ENCODE measurements at regions not wholly inside any gene's neighbourhood (a gene's known extent, or its start where the extent isn't known, plus 50 kb on each side); places are given as distances from the start of the nearest gene placed in this dataset.

DNA sequence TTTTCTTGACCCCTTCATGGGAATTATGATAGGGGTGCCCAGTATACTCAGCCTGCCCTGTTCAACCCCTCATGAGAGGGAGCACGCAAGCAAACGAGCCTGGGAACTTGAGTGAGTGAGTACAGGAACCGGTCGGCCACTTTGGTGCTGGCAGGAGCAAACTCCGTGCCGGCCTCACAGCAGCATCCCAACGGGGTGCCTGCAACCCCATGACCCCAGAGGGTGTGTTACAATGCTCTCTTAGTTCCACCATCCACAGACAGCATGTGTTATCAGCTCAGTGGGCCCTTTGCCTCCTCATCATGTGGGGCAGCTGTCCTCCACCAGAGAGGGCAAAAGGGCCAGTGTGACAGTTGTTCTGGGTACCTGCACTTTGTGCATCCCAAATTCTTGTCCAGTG lies 289.8 kb downstream of the FRK start:
- no TSS peak for BruUV-seq (replicated peaks)
- no peak overlapping the region for H3K27ac ChIP-seq (ENCODE audit: extremely low read length, insufficient read depth, low read length)
- ATAC-seq = no peak
- H3K4me1 ChIP-seq (ENCODE audit: insufficient read depth, low read length) = no peaks in the 10 kb centered on the region
- POLR2A ChIA-PET = no interaction called here
- H4K20me1 ChIP-seq (ENCODE audit: insufficient read depth, low read length) = no peaks in the 10 kb centered on the region
- no peak overlapping the region for H2AFZ ChIP-seq (ENCODE audit: low read length)
- H3K4me3 ChIP-seq (replicated peaks in 1 of 3; ENCODE audit: insufficient read depth in 1 of 3, low read depth in 2 of 3, low read length in 3 of 3) = no peak overlapping the region
- CTCF ChIA-PET (ENCODE audit: low intra/inter-chr PET ratio, low total read pairs) = no interaction called here
- no peak for TF ChIP-seq FOSL1 (CRISPR knock-in tag; IDR thresholded peaks at IDR 0.05; ENCODE audit: borderline replicate concordance)
- H3K79me2 ChIP-seq (ENCODE audit: insufficient read depth, low read length) = no peaks in the 10 kb centered on the region
- no peaks in the 10 kb centered on the region for H3K27me3 ChIP-seq (ENCODE audit: control insufficient read depth in 1 of 2, insufficient read depth in 2 of 2, low read length in 2 of 2)
- FAIRE-seq = no peak
- 60% methylated on average over 1 of the region's 7 CpGs for WGBS (ENCODE audit: low lambda C conversion rate)
- in situ Hi-C loops (cut with HindIII; ENCODE audit: extremely low pct_ligation_motif_present, low pct_unique_long_range_greater_than_20kb) = no loop called here
- no peak overlapping the region for H3K9ac ChIP-seq (ENCODE audit: insufficient read depth, low read depth, low read length)
- H3K4me2 ChIP-seq (ENCODE audit: low read depth, low read length) = no peak overlapping the region
- intact Hi-C loops (cut with micrococcal nuclease; ENCODE audit: unreplicated experiment) = no loop called here
- DNase-seq (ENCODE audit: low spot score) = no peak
- H3K9me3 ChIP-seq (ENCODE audit: low read length) = no peaks in the 10 kb centered on the region
- no peaks in the 10 kb centered on the region for H3K36me3 ChIP-seq (replicated peaks in 1 of 2; ENCODE audit: control insufficient read depth in 1 of 2, insufficient read depth in 2 of 2, low read length in 2 of 2)

DNA sequence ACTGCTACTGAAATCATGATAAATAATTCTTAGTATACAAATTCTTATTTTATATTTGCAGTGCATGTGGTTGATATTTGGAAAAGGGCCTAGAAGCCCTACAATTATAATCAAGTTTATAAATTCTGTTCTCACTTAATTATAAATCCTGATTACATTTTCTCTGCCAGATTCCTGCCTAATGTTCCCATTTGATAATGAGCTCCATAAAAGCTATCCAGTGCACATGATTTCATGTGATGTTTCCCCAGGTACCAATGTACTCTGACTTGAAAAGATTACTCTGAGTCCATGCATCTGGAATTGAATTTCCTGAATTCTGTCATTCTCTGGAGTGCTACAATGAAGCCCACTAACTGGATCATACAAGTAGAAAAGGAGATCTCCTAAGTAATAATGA lies 292.2 kb downstream of the FRK start:
- intact Hi-C loops (cut with micrococcal nuclease; ENCODE audit: unreplicated experiment) = no loop called here
- Histone ChIP-seq H3K79me2 (ENCODE audit: insufficient read depth, low read length) (no peaks in the 10 kb centered on the region), H4K20me1 (ENCODE audit: insufficient read depth, low read length) (no peaks in the 10 kb centered on the region), H3K4me3 (replicated peaks in 1 of 3; ENCODE audit: insufficient read depth in 1 of 3, low read depth in 2 of 3, low read length in 3 of 3) (no peak overlapping the region), H3K4me2 (ENCODE audit: low read depth, low read length) (no peak overlapping the region), H3K36me3 (replicated peaks in 1 of 2; ENCODE audit: control insufficient read depth in 1 of 2, insufficient read depth in 2 of 2, low read length in 2 of 2) (no peaks in the 10 kb centered on the region), H2AFZ (ENCODE audit: low read length) (no peak overlapping the region), H3K4me1 (ENCODE audit: insufficient read depth, low read length) (no peaks in the 10 kb centered on the region), H3K9ac (ENCODE audit: insufficient read depth, low read depth, low read length) (no peak overlapping the region), H3K27me3 (ENCODE audit: control insufficient read depth in 1 of 2, insufficient read depth in 2 of 2, low read length in 2 of 2) (no peaks in the 10 kb centered on the region), H3K9me3 (ENCODE audit: low read length) (no peaks in the 10 kb centered on the region), H3K27ac (ENCODE audit: extremely low read length, insufficient read depth, low read length) (no peak overlapping the region)
- BruUV-seq (replicated peaks) = no TSS peak
- ATAC-seq = no peak
- DNase-seq (ENCODE audit: low spot score) = no peak
- in situ Hi-C loops (cut with HindIII; ENCODE audit: extremely low pct_ligation_motif_present, low pct_unique_long_range_greater_than_20kb) = no loop called here
- CTCF ChIA-PET (ENCODE audit: low intra/inter-chr PET ratio, low total read pairs) = no interaction called here
- POLR2A ChIA-PET = no interaction called here
- no peak for FAIRE-seq
- TF ChIP-seq KLF6 (CRISPR knock-in tag; IDR thresholded peaks at IDR 0.05) (no peak), MTA1 (CRISPR knock-in tag; IDR thresholded peaks at IDR 0.05; ENCODE audit: borderline replicate concordance) (no peak), LCORL (IDR thresholded peaks at IDR 0.05) (no peak), LCORL (CRISPR knock-in tag; IDR thresholded peaks at IDR 0.05) (no peak), ZNF777 (CRISPR knock-in tag; IDR thresholded peaks at IDR 0.05) (no peak)
- TF ChIP-seq, protein P1, sequence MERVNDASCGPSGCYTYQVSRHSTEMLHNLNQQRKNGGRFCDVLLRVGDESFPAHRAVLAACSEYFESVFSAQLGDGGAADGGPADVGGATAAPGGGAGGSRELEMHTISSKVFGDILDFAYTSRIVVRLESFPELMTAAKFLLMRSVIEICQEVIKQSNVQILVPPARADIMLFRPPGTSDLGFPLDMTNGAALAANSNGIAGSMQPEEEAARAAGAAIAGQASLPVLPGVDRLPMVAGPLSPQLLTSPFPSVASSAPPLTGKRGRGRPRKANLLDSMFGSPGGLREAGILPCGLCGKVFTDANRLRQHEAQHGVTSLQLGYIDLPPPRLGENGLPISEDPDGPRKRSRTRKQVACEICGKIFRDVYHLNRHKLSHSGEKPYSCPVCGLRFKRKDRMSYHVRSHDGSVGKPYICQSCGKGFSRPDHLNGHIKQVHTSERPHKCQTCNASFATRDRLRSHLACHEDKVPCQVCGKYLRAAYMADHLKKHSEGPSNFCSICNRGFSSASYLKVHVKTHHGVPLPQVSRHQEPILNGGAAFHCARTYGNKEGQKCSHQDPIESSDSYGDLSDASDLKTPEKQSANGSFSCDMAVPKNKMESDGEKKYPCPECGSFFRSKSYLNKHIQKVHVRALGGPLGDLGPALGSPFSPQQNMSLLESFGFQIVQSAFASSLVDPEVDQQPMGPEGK (CRISPR knock-in tag; IDR thresholded peaks at IDR 0.05) = no peak
- TF ChIP-seq, protein P2, sequence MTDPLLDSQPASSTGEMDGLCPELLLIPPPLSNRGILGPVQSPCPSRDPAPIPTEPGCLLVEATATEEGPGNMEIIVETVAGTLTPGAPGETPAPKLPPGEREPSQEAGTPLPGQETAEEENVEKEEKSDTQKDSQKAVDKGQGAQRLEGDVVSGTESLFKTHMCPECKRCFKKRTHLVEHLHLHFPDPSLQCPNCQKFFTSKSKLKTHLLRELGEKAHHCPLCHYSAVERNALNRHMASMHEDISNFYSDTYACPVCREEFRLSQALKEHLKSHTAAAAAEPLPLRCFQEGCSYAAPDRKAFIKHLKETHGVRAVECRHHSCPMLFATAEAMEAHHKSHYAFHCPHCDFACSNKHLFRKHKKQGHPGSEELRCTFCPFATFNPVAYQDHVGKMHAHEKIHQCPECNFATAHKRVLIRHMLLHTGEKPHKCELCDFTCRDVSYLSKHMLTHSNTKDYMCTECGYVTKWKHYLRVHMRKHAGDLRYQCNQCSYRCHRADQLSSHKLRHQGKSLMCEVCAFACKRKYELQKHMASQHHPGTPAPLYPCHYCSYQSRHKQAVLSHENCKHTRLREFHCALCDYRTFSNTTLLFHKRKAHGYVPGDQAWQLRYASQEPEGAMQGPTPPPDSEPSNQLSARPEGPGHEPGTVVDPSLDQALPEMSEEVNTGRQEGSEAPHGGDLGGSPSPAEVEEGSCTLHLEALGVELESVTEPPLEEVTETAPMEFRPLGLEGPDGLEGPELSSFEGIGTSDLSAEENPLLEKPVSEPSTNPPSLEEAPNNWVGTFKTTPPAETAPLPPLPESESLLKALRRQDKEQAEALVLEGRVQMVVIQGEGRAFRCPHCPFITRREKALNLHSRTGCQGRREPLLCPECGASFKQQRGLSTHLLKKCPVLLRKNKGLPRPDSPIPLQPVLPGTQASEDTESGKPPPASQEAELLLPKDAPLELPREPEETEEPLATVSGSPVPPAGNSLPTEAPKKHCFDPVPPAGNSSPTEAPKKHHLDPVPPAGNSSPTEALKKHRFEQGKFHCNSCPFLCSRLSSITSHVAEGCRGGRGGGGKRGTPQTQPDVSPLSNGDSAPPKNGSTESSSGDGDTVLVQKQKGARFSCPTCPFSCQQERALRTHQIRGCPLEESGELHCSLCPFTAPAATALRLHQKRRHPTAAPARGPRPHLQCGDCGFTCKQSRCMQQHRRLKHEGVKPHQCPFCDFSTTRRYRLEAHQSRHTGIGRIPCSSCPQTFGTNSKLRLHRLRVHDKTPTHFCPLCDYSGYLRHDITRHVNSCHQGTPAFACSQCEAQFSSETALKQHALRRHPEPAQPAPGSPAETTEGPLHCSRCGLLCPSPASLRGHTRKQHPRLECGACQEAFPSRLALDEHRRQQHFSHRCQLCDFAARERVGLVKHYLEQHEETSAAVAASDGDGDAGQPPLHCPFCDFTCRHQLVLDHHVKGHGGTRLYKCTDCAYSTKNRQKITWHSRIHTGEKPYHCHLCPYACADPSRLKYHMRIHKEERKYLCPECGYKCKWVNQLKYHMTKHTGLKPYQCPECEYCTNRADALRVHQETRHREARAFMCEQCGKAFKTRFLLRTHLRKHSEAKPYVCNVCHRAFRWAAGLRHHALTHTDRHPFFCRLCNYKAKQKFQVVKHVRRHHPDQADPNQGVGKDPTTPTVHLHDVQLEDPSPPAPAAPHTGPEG (CRISPR knock-in tag; IDR thresholded peaks at IDR 0.05) = no peak
- TF ChIP-seq, protein P3, sequence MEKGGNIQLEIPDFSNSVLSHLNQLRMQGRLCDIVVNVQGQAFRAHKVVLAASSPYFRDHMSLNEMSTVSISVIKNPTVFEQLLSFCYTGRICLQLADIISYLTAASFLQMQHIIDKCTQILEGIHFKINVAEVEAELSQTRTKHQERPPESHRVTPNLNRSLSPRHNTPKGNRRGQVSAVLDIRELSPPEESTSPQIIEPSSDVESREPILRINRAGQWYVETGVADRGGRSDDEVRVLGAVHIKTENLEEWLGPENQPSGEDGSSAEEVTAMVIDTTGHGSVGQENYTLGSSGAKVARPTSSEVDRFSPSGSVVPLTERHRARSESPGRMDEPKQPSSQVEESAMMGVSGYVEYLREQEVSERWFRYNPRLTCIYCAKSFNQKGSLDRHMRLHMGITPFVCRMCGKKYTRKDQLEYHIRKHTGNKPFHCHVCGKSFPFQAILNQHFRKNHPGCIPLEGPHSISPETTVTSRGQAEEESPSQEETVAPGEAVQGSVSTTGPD (CRISPR knock-in tag; IDR thresholded peaks at IDR 0.05) = no peak
- TF ChIP-seq, protein P4, sequence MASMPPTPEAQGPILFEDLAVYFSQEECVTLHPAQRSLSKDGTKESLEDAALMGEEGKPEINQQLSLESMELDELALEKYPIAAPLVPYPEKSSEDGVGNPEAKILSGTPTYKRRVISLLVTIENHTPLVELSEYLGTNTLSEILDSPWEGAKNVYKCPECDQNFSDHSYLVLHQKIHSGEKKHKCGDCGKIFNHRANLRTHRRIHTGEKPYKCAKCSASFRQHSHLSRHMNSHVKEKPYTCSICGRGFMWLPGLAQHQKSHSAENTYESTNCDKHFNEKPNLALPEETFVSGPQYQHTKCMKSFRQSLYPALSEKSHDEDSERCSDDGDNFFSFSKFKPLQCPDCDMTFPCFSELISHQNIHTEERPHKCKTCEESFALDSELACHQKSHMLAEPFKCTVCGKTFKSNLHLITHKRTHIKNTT (CRISPR knock-in tag; IDR thresholded peaks at IDR 0.05) = no peak

Measured in HepG2 (cell line).